ENCODE measurements at regions not wholly inside any gene's neighbourhood (a gene's known extent, or its start where the extent isn't known, plus 50 kb on each side); places are given as distances from the start of the nearest gene placed in this dataset.

DNA sequence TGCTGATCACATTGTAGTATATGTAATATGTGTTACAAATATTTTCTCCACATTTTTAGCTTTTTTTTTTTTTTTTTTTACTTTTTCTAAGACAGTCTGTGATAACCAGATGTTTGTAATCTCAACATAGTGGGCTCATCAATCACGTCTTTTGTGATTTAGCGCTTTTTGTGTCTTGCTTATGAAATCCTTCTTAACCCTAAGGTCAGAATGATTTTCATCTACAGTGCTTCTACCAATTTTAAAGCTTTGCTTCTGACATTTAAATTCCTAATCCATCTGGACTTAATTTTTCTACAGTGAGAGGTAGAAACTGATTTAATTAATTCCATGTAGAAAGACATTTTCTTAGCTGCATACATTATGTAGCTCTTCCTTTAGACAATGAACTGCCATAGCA is 626.4 kb downstream of the TNS3 start:
- no peak overlapping the region for H3K4me3 ChIP-seq
- Mint-ChIP-seq H3K9me3 (peaks cover 5% of the 10 kb centered on the region; the same call in 2 of the 3 replicates), H3K4me3 (no peak overlapping the region), H3K4me1 (no peaks in the 10 kb centered on the region; the same call in 2 of the 3 replicates), H3K27ac (no peak overlapping the region), H3K27me3 (ENCODE audit: insufficient read depth, low read depth, poor library complexity) (no peaks in the 10 kb centered on the region), H3K36me3 (ENCODE audit: low read depth) (no peaks in the 10 kb centered on the region)
- no peaks in the 10 kb centered on the region for H3K4me1 ChIP-seq (ENCODE audit: insufficient read depth)
- no peak for TF ChIP-seq STAT1 (IDR thresholded peaks at IDR 0.05; ENCODE audit: unreplicated experiment)
- TF ChIP-seq CREB1 (CRISPR knock-in tag; IDR thresholded peaks at IDR 0.05; ENCODE audit: low read depth), result no peak
- no peak for TF ChIP-seq JUNB (IDR thresholded peaks at IDR 0.05; ENCODE audit: unreplicated experiment)
- no peak for TF ChIP-seq EZH2phosphoT487 (IDR thresholded peaks at IDR 0.05; ENCODE audit: unreplicated experiment)
- TF ChIP-seq CTCF (conservative IDR thresholded peaks at IDR 0.05; ENCODE audit: low read depth in 2 of 2), result no peak
- TF ChIP-seq ZNF462 (CRISPR knock-in tag; IDR thresholded peaks at IDR 0.05), result no peak
- H3K9me2 ChIP-seq (ENCODE audit: insufficient read depth), result peaks cover 5% of the 10 kb centered on the region; the same call in 1 of the 2 replicates
- ATAC-seq (no peak), DNase-seq (ENCODE audit: low spot score) (no peak)
- H3K27ac ChIP-seq (ENCODE audit: low read depth), result no peak overlapping the region
- no peaks in the 10 kb centered on the region for H3K27me3 ChIP-seq (ENCODE audit: insufficient read depth)
- no peaks in the 10 kb centered on the region for H4K20me1 ChIP-seq (replicated peaks; ENCODE audit: insufficient read depth)
- H3K36me3 ChIP-seq (ENCODE audit: insufficient read depth), result no peaks in the 10 kb centered on the region
- H3F3A ChIP-seq (replicated peaks; ENCODE audit: low read depth), result no peaks in the 10 kb centered on the region
- no peaks in the 10 kb centered on the region for H3K79me2 ChIP-seq (replicated peaks; ENCODE audit: insufficient read depth)
- no peak overlapping the region for H3K4me2 ChIP-seq
- H2AFZ ChIP-seq, result no peak overlapping the region
